Fibroblast of mammary gland (primary cell): ENCODE measurements at regions not wholly inside any gene's neighbourhood (a gene's known extent, or its start where the extent isn't known, plus 50 kb on each side); places are given as distances from the start of the nearest gene placed in this dataset.

ENCODE experiments used
- DNase-seq: peaks from one replicate; pipeline ENCODE4 v3.0.0-alpha.2; 2010; ENCODE audit warnings: low read depth
- H3K4me3 ChIP-seq: 2 replicates; pipeline ENCODE4 v1.5.1; 2011; ENCODE audit warnings: low read depth, mild to moderate bottlenecking, low read length, moderate library complexity; ENCODE audit not compliant: control insufficient read depth
- TF ChIP-seq, protein P1 (sequence below): conservative IDR thresholded peaks from 2 replicates; pipeline ENCODE4 v1.5.1; 2011; ENCODE audit warnings: low read depth, low read length, inconsistent platforms; ENCODE audit not compliant: control insufficient read depth, insufficient read depth

DNA sequence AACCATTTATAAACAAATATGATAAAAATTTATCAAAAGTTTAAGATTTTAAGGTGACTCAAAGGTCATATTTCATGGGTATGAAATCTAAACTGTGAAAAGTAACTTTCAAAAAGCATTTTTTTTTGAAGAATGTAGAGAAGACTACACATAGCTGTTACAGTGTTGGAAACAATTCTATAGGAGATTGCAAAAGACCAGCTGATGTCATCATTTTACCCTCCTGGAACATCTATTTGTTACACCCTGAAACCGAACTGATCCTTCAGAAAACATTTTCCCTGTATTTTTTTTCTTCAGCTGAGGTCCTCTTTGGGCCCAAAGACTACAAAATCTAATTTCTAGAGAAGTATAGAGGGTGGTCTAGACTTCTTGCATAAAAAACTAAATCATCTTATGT is 297.5 kb upstream of the FERMT1 start:
- no peak for DNase-seq
- TF ChIP-seq, protein P1, sequence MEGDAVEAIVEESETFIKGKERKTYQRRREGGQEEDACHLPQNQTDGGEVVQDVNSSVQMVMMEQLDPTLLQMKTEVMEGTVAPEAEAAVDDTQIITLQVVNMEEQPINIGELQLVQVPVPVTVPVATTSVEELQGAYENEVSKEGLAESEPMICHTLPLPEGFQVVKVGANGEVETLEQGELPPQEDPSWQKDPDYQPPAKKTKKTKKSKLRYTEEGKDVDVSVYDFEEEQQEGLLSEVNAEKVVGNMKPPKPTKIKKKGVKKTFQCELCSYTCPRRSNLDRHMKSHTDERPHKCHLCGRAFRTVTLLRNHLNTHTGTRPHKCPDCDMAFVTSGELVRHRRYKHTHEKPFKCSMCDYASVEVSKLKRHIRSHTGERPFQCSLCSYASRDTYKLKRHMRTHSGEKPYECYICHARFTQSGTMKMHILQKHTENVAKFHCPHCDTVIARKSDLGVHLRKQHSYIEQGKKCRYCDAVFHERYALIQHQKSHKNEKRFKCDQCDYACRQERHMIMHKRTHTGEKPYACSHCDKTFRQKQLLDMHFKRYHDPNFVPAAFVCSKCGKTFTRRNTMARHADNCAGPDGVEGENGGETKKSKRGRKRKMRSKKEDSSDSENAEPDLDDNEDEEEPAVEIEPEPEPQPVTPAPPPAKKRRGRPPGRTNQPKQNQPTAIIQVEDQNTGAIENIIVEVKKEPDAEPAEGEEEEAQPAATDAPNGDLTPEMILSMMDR, result no peak
- H3K4me3 ChIP-seq, result no peak overlapping the region

DNA sequence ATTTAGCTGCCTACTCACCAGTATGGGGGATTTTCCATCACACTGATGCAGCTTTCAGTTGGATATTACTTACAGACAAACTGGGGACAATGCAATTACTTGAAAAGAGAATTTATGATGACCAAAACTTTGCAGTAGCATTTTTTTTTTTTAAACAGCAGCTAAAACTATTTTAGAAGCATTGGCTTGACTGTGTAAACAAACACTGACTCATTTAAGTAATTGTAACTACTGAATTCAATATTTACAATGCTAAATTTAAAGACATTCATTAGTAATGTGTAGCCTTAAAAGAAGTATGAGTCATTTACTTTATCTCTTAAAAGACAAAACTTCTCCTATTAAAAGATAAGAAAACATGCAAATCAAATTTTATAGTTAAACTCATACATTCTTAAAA is 295.9 kb upstream of the FERMT1 start:
- H3K4me3 ChIP-seq, result no peak overlapping the region
- DNase-seq, result no peak
- TF ChIP-seq, protein P1, result no peak

- no peak for DNase-seq
- H3K4me3 ChIP-seq, result no peak overlapping the region
- TF ChIP-seq, protein P1, result no peak
Observed at GRCh38 chr20:6416371-6416770, 293.5 kb upstream of the FERMT1 start.

DNA sequence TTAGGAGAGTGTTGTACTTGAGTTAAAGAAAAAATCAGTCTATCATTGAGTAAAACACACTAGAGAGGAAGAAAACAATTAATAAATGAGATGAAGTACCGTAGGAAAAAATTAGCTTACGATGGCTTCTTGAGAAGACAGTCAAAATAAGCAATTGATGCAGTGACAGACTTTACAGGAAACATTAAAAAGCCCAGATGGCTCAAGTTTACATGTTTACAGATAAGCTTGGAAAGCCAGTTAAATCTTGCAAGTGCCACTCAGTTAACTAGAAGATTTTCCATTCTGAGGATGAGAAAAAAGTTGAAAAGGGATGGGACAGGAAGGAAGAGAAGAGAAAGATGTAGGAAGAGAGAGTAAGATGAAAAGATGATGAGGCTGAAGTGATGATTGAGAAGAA is 288.8 kb upstream of the FERMT1 start:
- TF ChIP-seq, protein P1, result no peak
- no peak for DNase-seq
- H3K4me3 ChIP-seq, result no peak overlapping the region

GRCh38 chr20:6410721-6411120 is 287.9 kb upstream of the FERMT1 start:
- TF ChIP-seq, protein P1, result no peak
- no peak for DNase-seq
- no peak overlapping the region for H3K4me3 ChIP-seq

- TF ChIP-seq, protein P1, result no peak
- no peak overlapping the region for H3K4me3 ChIP-seq
- no peak for DNase-seq
Observed at GRCh38 chr20:6407163-6407562, 284.3 kb upstream of the FERMT1 start.

DNA sequence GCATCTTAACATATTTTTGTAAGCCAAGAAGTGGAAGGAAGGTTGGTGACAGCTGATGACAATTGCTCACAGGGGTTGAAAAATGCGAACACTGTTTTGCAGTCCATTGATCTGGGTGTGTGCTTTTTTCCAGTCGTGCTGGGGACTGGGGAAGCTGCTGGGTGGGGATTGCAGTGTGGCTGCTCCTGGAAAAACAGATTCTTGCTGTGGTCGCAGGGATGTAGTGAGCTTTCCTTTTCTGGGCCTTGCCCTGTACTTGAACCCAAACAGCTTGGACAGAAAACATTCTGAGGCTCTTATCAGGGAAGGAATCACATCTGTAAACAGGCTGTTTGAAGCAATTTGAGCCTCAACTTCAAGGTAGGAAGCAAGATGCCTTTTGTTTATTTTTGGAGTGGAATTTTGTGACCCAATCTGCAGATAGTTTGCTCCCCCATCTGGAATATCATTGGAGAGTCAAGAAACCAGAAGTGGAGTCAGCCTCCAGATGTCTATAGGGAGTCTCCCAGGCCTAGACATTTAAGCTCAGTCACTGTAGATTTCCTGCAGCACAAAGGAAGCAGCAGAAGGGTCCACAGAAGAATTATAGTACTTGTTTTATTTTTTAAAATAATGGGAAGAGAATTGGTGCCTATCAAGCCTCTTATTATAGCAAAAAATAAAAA is 279.2 kb upstream of the FERMT1 start:
- TF ChIP-seq, protein P1, result no peak
- no peak overlapping the region for H3K4me3 ChIP-seq
- DNase-seq, result no peak
